Adipocyte (in vitro differentiated cells): ENCODE measurements at regions not wholly inside any gene's neighbourhood (a gene's known extent, or its start where the extent isn't known, plus 50 kb on each side); places are given as distances from the start of the nearest gene placed in this dataset.
A peak's percentile ranks its signal among the peaks of the same experiment; 100 is the strongest.

Experiments used
- DNase-seq: peaks from one replicate; pipeline ENCODE4 v3.0.0-alpha.2; 2015; ENCODE audit warnings: low read depth
- H3K27me3 ChIP-seq: replicated peaks from 2 replicates; pipeline ENCODE4 v1.7.0; 2013; ENCODE audit warnings: mild to moderate bottlenecking, low read length, moderate library complexity; ENCODE audit not compliant: control insufficient read depth, insufficient read depth
- H3K36me3 ChIP-seq: 2 replicates; pipeline ENCODE4 v1.7.0; 2013; ENCODE audit warnings: low read length, mild to moderate bottlenecking, moderate library complexity; ENCODE audit not compliant: control insufficient read depth, insufficient read depth, severe bottlenecking
- H3K4me1 ChIP-seq: 2 replicates; pipeline ENCODE4 v1.7.0; 2013; ENCODE audit warnings: mild to moderate bottlenecking, low read length, moderate library complexity; ENCODE audit not compliant: control insufficient read depth, insufficient read depth
- H3K4me3 ChIP-seq: 2 replicates; pipeline ENCODE4 v1.7.0; 2013; ENCODE audit warnings: mild to moderate bottlenecking, low read length, moderate library complexity
- H3K9ac ChIP-seq: 2 replicates; pipeline ENCODE4 v1.7.0; 2013; ENCODE audit warnings: mild to moderate bottlenecking, low read length, moderate library complexity
- H3K9me3 ChIP-seq: 2 replicates; pipeline ENCODE4 v1.7.0; 2013; ENCODE audit warnings: mild to moderate bottlenecking, low read length, moderate library complexity; ENCODE audit not compliant: control insufficient read depth

GRCh38 chr4:188701952-188702351, 562.7 kb downstream of the TRIML1 start:
- no peak for DNase-seq
- no peak overlapping the region for H3K4me3 ChIP-seq
- no peak overlapping the region for H3K9ac ChIP-seq
- no peaks in the 10 kb centered on the region for H3K9me3 ChIP-seq
- H3K27me3 ChIP-seq, result no peaks in the 10 kb centered on the region
- peaks cover 6% of the 10 kb centered on the region for H3K4me1 ChIP-seq
- H3K36me3 ChIP-seq, result no peaks in the 10 kb centered on the region

GRCh38 chr4:188704288-188704687, 565.0 kb downstream of the TRIML1 start:
- H3K27me3 ChIP-seq, result no peaks in the 10 kb centered on the region
- no peaks in the 10 kb centered on the region for H3K36me3 ChIP-seq
- H3K4me1 ChIP-seq, result peaks cover 9% of the 10 kb centered on the region
- no peak for DNase-seq
- H3K4me3 ChIP-seq, result no peak overlapping the region
- H3K9ac ChIP-seq, result no peak overlapping the region
- no peaks in the 10 kb centered on the region for H3K9me3 ChIP-seq

GRCh38 chr4:188707036-188707435, 567.8 kb downstream of the TRIML1 start:
- no peak overlapping the region for H3K9ac ChIP-seq
- H3K9me3 ChIP-seq, result no peaks in the 10 kb centered on the region
- H3K36me3 ChIP-seq, result no peaks in the 10 kb centered on the region
- H3K4me1 ChIP-seq, result peaks cover 9% of the 10 kb centered on the region
- H3K27me3 ChIP-seq, result no peaks in the 10 kb centered on the region
- DNase-seq, result peak; percentile 43
- H3K4me3 ChIP-seq, result no peak overlapping the region

GRCh38 chr4:188714501-188714900, 575.3 kb downstream of the TRIML1 start:
- no peaks in the 10 kb centered on the region for H3K27me3 ChIP-seq
- no peaks in the 10 kb centered on the region for H3K9me3 ChIP-seq
- H3K4me3 ChIP-seq, result peak overlapping the region; percentile 12
- no peaks in the 10 kb centered on the region for H3K4me1 ChIP-seq
- no peaks in the 10 kb centered on the region for H3K36me3 ChIP-seq
- peak; percentile 74 for DNase-seq
- H3K9ac ChIP-seq, result no peak overlapping the region

GRCh38 chr4:188714907-188715306, 575.7 kb downstream of the TRIML1 start:
- Histone ChIP-seq H3K9ac (no peak overlapping the region), H3K27me3 (no peaks in the 10 kb centered on the region), H3K9me3 (no peaks in the 10 kb centered on the region), H3K4me1 (no peaks in the 10 kb centered on the region), H3K36me3 (no peaks in the 10 kb centered on the region), H3K4me3 (peak overlapping the region; percentile 12)
- peak; percentile 76 for DNase-seq

GRCh38 chr4:188717661-188718060, 578.4 kb downstream of the TRIML1 start:
- H3K36me3 ChIP-seq, result no peaks in the 10 kb centered on the region
- peaks cover 6% of the 10 kb centered on the region for H3K9me3 ChIP-seq
- H3K27me3 ChIP-seq, result no peaks in the 10 kb centered on the region
- H3K4me1 ChIP-seq, result no peaks in the 10 kb centered on the region
- no peak overlapping the region for H3K4me3 ChIP-seq
- no peak for DNase-seq
- H3K9ac ChIP-seq, result no peak overlapping the region

- Histone ChIP-seq H3K4me3 (no peak overlapping the region), H3K36me3 (no peaks in the 10 kb centered on the region), H3K9me3 (peaks cover 6% of the 10 kb centered on the region), H3K27me3 (no peaks in the 10 kb centered on the region), H3K9ac (no peak overlapping the region), H3K4me1 (no peaks in the 10 kb centered on the region)
- DNase-seq, result peak; percentile 35
Measured at GRCh38 chr4:188719794-188720193, 580.6 kb downstream of the TRIML1 start.

GRCh38 chr4:188722911-188723310, 583.7 kb downstream of the TRIML1 start:
- H3K4me1 ChIP-seq, result no peaks in the 10 kb centered on the region
- no peaks in the 10 kb centered on the region for H3K36me3 ChIP-seq
- H3K9ac ChIP-seq, result no peak overlapping the region
- DNase-seq, result peak; percentile 61
- H3K9me3 ChIP-seq, result peaks cover 6% of the 10 kb centered on the region
- H3K27me3 ChIP-seq, result no peaks in the 10 kb centered on the region
- no peak overlapping the region for H3K4me3 ChIP-seq

- Histone ChIP-seq H3K9ac (no peak overlapping the region), H3K4me1 (peaks cover 5% of the 10 kb centered on the region), H3K9me3 (no peaks in the 10 kb centered on the region), H3K27me3 (no peaks in the 10 kb centered on the region), H3K36me3 (no peaks in the 10 kb centered on the region), H3K4me3 (no peak overlapping the region)
- peak; percentile 26 for DNase-seq
Measured at GRCh38 chr4:188727746-188728145, 588.5 kb downstream of the TRIML1 start.

- Histone ChIP-seq H3K27me3 (no peaks in the 10 kb centered on the region), H3K9ac (no peak overlapping the region), H3K4me1 (peaks cover 5% of the 10 kb centered on the region), H3K9me3 (no peaks in the 10 kb centered on the region), H3K4me3 (no peak overlapping the region), H3K36me3 (no peaks in the 10 kb centered on the region)
- peak; percentile 44 for DNase-seq
Measured at GRCh38 chr4:188728359-188728758, 589.1 kb downstream of the TRIML1 start.

GRCh38 chr4:188732131-188732530, 592.9 kb downstream of the TRIML1 start:
- Histone ChIP-seq H3K9ac (no peak overlapping the region), H3K36me3 (no peaks in the 10 kb centered on the region), H3K9me3 (no peaks in the 10 kb centered on the region), H3K4me1 (peaks cover 5% of the 10 kb centered on the region), H3K27me3 (no peaks in the 10 kb centered on the region), H3K4me3 (no peak overlapping the region)
- DNase-seq, result no peak

- no peaks in the 10 kb centered on the region for H3K27me3 ChIP-seq
- DNase-seq, result no peak
- H3K36me3 ChIP-seq, result no peaks in the 10 kb centered on the region
- H3K9ac ChIP-seq, result no peak overlapping the region
- no peaks in the 10 kb centered on the region for H3K9me3 ChIP-seq
- H3K4me3 ChIP-seq, result no peak overlapping the region
- H3K4me1 ChIP-seq, result no peaks in the 10 kb centered on the region
Measured at GRCh38 chr4:188735082-188735481, 595.8 kb downstream of the TRIML1 start.
